WI38 (cell line): ENCODE measurements at regions not wholly inside any gene's neighbourhood (a gene's known extent, or its start where the extent isn't known, plus 50 kb on each side); places are given as distances from the start of the nearest gene placed in this dataset.

Experiments
- H3K4me3 ChIP-seq: 2 replicates; pipeline ENCODE4 v1.5.1; 2011; ENCODE audit warnings: low read depth, mild to moderate bottlenecking, control low read depth, low read length
- CTCF ChIP-seq: IDR thresholded peaks from 2 replicates; pipeline ENCODE4 v1.5.1; 2012; ENCODE audit warnings: low read depth, mild to moderate bottlenecking, control low read depth, low read length

- TF ChIP-seq CTCF = no peak
- H3K4me3 ChIP-seq = no peak overlapping the region
Observed at GRCh38 chr3:34569437-34569836, 771.0 kb downstream of the PDCD6IP start.

- no peak overlapping the region for H3K4me3 ChIP-seq
- no peak for TF ChIP-seq CTCF
Observed at GRCh38 chr3:34570916-34571705, 772.7 kb downstream of the PDCD6IP start.

- TF ChIP-seq CTCF = no peak
- no peak overlapping the region for H3K4me3 ChIP-seq
Observed at GRCh38 chr3:34571714-34572113, 773.3 kb downstream of the PDCD6IP start.

GRCh38 chr3:34575776-34576175 lies 777.3 kb downstream of the PDCD6IP start:
- no peak overlapping the region for H3K4me3 ChIP-seq
- no peak for TF ChIP-seq CTCF

GRCh38 chr3:34582055-34582454 lies 783.6 kb downstream of the PDCD6IP start:
- no peak for TF ChIP-seq CTCF
- no peak overlapping the region for H3K4me3 ChIP-seq

- no peak overlapping the region for H3K4me3 ChIP-seq
- TF ChIP-seq CTCF = no peak
Observed at GRCh38 chr3:34583451-34583850, 785.0 kb downstream of the PDCD6IP start.

GRCh38 chr3:34584971-34585370 lies 786.5 kb downstream of the PDCD6IP start:
- H3K4me3 ChIP-seq = no peak overlapping the region
- no peak for TF ChIP-seq CTCF
